ENCODE measurements at regions not wholly inside any gene's neighbourhood (a gene's known extent, or its start where the extent isn't known, plus 50 kb on each side); places are given as distances from the start of the nearest gene placed in this dataset.

DNA sequence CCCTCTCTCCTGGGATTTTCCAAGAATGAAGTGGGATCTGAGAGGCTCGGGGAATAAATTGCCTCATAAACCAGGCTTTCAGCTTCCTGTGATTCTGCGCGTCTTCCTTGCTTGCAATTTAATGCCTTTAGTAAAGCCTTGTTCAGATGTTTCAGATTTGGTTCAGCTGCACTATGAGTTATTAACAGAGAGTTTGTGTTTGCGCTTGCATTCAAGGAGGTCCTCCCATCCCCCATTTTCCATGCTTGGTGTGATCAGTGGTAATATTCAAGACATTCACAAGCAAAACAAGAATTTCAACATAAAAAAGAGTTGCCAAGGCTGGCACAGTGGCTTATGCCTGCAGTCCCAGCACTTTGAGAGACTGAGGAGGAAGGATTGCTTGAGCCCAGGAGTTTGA is 1068.9 kb downstream of the TYW1 start:
- TF ChIP-seq POLR2AphosphoS5 (IDR thresholded peaks at IDR 0.05; ENCODE audit: low read depth, low read length), result no peak
- TF ChIP-seq, protein P1, sequence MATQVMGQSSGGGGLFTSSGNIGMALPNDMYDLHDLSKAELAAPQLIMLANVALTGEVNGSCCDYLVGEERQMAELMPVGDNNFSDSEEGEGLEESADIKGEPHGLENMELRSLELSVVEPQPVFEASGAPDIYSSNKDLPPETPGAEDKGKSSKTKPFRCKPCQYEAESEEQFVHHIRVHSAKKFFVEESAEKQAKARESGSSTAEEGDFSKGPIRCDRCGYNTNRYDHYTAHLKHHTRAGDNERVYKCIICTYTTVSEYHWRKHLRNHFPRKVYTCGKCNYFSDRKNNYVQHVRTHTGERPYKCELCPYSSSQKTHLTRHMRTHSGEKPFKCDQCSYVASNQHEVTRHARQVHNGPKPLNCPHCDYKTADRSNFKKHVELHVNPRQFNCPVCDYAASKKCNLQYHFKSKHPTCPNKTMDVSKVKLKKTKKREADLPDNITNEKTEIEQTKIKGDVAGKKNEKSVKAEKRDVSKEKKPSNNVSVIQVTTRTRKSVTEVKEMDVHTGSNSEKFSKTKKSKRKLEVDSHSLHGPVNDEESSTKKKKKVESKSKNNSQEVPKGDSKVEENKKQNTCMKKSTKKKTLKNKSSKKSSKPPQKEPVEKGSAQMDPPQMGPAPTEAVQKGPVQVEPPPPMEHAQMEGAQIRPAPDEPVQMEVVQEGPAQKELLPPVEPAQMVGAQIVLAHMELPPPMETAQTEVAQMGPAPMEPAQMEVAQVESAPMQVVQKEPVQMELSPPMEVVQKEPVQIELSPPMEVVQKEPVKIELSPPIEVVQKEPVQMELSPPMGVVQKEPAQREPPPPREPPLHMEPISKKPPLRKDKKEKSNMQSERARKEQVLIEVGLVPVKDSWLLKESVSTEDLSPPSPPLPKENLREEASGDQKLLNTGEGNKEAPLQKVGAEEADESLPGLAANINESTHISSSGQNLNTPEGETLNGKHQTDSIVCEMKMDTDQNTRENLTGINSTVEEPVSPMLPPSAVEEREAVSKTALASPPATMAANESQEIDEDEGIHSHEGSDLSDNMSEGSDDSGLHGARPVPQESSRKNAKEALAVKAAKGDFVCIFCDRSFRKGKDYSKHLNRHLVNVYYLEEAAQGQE (IDR thresholded peaks at IDR 0.05; ENCODE audit: insufficient read depth in 1 of 2, low read depth in 2 of 2, low read length in 2 of 2), result no peak
- no peak for TF ChIP-seq FOXP2 (optimal IDR thresholded peaks at IDR 0.05; ENCODE audit: borderline replicate concordance, extremely low read depth, extremely low read length, insufficient read depth)
- no peak for TF ChIP-seq TAF1 (IDR thresholded peaks at IDR 0.05; ENCODE audit: borderline replicate concordance, insufficient read depth, low read length)
- TF ChIP-seq SIN3A (IDR thresholded peaks at IDR 0.05; ENCODE audit: borderline replicate concordance, insufficient read depth, low read length), result no peak

DNA sequence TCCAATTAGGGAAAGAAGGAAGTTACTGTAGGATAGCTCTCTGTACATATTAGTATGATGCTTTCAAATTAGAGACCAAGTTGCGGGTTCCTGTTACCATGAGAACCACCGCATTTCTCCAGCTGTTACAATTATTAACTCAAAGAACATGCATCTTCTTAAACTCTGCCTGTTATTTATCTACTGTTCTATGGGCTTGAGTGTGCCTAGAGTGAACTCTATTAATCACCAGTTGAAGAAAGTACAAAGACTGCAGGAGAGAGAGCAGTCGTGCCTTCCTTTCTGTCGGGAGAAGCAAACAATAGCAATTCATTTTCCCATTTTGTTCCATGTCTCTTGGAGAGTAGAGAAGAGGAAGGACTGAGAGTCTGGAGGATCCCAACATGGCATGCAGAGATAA is 1071.2 kb downstream of the TYW1 start:
- no peak for TF ChIP-seq SIN3A (IDR thresholded peaks at IDR 0.05; ENCODE audit: borderline replicate concordance, insufficient read depth, low read length)
- TF ChIP-seq TAF1 (IDR thresholded peaks at IDR 0.05; ENCODE audit: borderline replicate concordance, insufficient read depth, low read length), result no peak
- TF ChIP-seq, protein P1 (IDR thresholded peaks at IDR 0.05; ENCODE audit: insufficient read depth in 1 of 2, low read depth in 2 of 2, low read length in 2 of 2), result no peak
- TF ChIP-seq POLR2AphosphoS5 (IDR thresholded peaks at IDR 0.05; ENCODE audit: low read depth, low read length), result no peak
- TF ChIP-seq FOXP2 (optimal IDR thresholded peaks at IDR 0.05; ENCODE audit: borderline replicate concordance, extremely low read depth, extremely low read length, insufficient read depth), result no peak

DNA sequence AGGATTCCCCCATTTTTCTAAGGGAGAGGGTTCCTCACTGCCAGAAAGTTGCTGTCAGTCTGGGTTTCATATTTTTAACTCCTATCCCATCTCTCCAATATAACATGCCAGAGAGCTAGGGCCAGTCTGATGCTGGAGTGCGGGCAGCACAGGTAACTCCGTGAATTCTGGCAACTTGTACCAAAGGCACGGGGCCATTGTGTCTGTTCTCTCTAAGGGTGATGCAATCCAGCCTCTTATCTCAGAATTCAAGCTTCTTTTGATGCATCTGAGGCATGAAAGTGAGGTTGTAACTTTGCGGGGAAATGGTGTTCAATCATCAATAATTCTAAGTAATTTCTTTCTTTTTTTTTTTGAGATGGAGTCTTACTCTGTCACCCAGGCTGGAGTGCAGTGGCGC is 1074.4 kb downstream of the TYW1 start:
- TF ChIP-seq SIN3A (IDR thresholded peaks at IDR 0.05; ENCODE audit: borderline replicate concordance, insufficient read depth, low read length), result no peak
- TF ChIP-seq TAF1 (IDR thresholded peaks at IDR 0.05; ENCODE audit: borderline replicate concordance, insufficient read depth, low read length), result no peak
- TF ChIP-seq, protein P1 (IDR thresholded peaks at IDR 0.05; ENCODE audit: insufficient read depth in 1 of 2, low read depth in 2 of 2, low read length in 2 of 2), result no peak
- no peak for TF ChIP-seq POLR2AphosphoS5 (IDR thresholded peaks at IDR 0.05; ENCODE audit: low read depth, low read length)
- TF ChIP-seq FOXP2 (optimal IDR thresholded peaks at IDR 0.05; ENCODE audit: borderline replicate concordance, extremely low read depth, extremely low read length, insufficient read depth), result no peak

DNA sequence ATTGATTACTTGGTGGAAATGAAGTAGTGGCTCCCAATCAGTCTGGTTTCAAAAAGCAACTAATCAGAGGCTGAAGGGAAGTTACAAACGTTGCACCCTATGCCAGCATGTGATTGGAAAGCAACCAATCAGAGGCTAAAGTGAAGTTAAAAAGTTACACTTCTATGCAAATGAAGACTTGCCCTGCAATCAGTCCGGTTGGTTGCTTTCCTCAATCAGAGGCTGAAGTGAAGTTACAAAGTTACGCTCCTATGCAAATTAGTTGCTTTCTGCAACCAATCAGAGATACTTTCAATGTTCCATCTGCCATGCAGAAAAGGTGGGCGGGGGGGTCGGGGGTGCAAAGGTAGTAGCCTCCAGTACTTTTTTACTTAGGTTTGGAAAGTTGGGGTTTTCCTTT is 1077.1 kb downstream of the TYW1 start:
- TF ChIP-seq, protein P1 (IDR thresholded peaks at IDR 0.05; ENCODE audit: insufficient read depth in 1 of 2, low read depth in 2 of 2, low read length in 2 of 2), result no peak
- TF ChIP-seq FOXP2 (optimal IDR thresholded peaks at IDR 0.05; ENCODE audit: borderline replicate concordance, extremely low read depth, extremely low read length, insufficient read depth), result no peak
- TF ChIP-seq POLR2AphosphoS5 (IDR thresholded peaks at IDR 0.05; ENCODE audit: low read depth, low read length), result no peak
- no peak for TF ChIP-seq SIN3A (IDR thresholded peaks at IDR 0.05; ENCODE audit: borderline replicate concordance, insufficient read depth, low read length)
- TF ChIP-seq TAF1 (IDR thresholded peaks at IDR 0.05; ENCODE audit: borderline replicate concordance, insufficient read depth, low read length), result no peak

DNA sequence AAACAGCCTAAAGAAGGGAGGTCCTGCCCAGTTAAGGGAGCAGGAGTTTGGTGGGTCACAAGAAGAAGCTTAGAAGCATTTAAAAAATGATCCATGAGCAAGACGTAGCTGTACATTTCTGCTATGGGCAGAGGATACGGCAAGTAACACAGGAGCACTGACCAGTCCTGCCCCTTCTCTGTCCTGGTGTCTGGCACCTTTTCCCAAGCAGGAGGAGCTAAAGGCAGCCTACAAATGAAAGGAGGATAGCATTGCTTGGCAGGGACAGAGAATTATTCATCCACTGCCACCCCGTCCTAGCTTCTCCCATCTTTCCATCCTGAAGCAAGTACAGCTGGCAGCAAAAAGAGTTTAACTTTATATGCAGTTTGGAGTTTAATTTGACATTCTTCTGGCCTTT is 1077.6 kb downstream of the TYW1 start:
- TF ChIP-seq TAF1 (IDR thresholded peaks at IDR 0.05; ENCODE audit: borderline replicate concordance, insufficient read depth, low read length) (no peak), SIN3A (IDR thresholded peaks at IDR 0.05; ENCODE audit: borderline replicate concordance, insufficient read depth, low read length) (no peak), POLR2AphosphoS5 (IDR thresholded peaks at IDR 0.05; ENCODE audit: low read depth, low read length) (no peak), FOXP2 (optimal IDR thresholded peaks at IDR 0.05; ENCODE audit: borderline replicate concordance, extremely low read depth, extremely low read length, insufficient read depth) (no peak)
- TF ChIP-seq, protein P1 (IDR thresholded peaks at IDR 0.05; ENCODE audit: insufficient read depth in 1 of 2, low read depth in 2 of 2, low read length in 2 of 2), result no peak

All from PFSK-1 (cell line).